WTC11 (cell line): ENCODE measurements at regions not wholly inside any gene's neighbourhood (a gene's known extent, or its start where the extent isn't known, plus 50 kb on each side); places are given as distances from the start of the nearest gene placed in this dataset.
"Not testable (repeated sequence)": the region's sequence is repeated elsewhere in the genome, so short reads cannot be mapped to it uniquely, and the experiment has no call there.

Source experiments
- ATAC-seq: fragments of 200-7000 bp; cut with Tn5 transposase; 2 replicates; pipeline ENCODE4 v1.10.0; 2021; ENCODE audit warnings: mild to moderate bottlenecking, moderate library complexity
- CTCF ChIA-PET: fragments of 300-600 bp; sonication (Branson Sonifier 250); formaldehyde crosslinking; loops from one replicate; lab custom pipeline; 2021; ENCODE audit warnings: antibody characterized with exemption; lab: Charles Lee
- POLR2A ChIA-PET: fragments of 350-600 bp; sonication (Branson Sonifier 250); formaldehyde crosslinking; loops from one replicate; lab custom pipeline; 2021; ENCODE audit warnings: antibody characterized with exemption; lab: Charles Lee
- DNase-seq: peaks from one replicate; pipeline ENCODE4 v3.0.0; 2021; ENCODE audit warnings: low spot score
- H3K27ac Mint-ChIP-seq: 2 replicates; pipeline ENCODE4 v1.8.0; 2021; ENCODE audit warnings: mixed read lengths
- H3K27me3 Mint-ChIP-seq: 2 replicates; pipeline ENCODE4 v1.8.0; 2021; ENCODE audit warnings: low read depth, mild to moderate bottlenecking, moderate library complexity, mixed read lengths
- H3K36me3 Mint-ChIP-seq: 2 replicates; pipeline ENCODE4 v1.8.0; 2021; ENCODE audit warnings: mixed read lengths
- H3K4me1 Mint-ChIP-seq: 2 replicates; pipeline ENCODE4 v1.8.0; 2022; ENCODE audit warnings: mixed read lengths
- H3K4me3 Mint-ChIP-seq: 2 replicates; pipeline ENCODE4 v1.8.0; 2021; ENCODE audit warnings: mild to moderate bottlenecking, moderate library complexity, mixed read lengths
- H3K9me3 Mint-ChIP-seq: 2 replicates; pipeline ENCODE4 v1.8.0; 2021; ENCODE audit warnings: mixed read lengths
- AR ChIP-seq: fragments of 250-450 bp; sonication (Bioruptor Pico); IDR thresholded peaks from 2 replicates; pipeline ENCODE4 v1.9.0; 2021; ENCODE audit warnings: mild to moderate bottlenecking
- ELF4 ChIP-seq: sonication (generic); formaldehyde crosslinking; IDR thresholded peaks from 2 replicates; pipeline ENCODE4 v1.8.1; 2022; ENCODE audit warnings: low read depth, mild to moderate bottlenecking, moderate library complexity, missing genetic modification reagents
- ETV6 ChIP-seq: sonication (generic); formaldehyde crosslinking; IDR thresholded peaks from 2 replicates; pipeline ENCODE4 v1.8.1; 2022; ENCODE audit warnings: mild to moderate bottlenecking, missing genetic modification reagents
- NFYB ChIP-seq: sonication (generic); formaldehyde crosslinking; conservative IDR thresholded peaks from 2 replicates; pipeline ENCODE4 v1.8.0; 2022; ENCODE audit warnings: low read depth, missing genetic modification reagents
- ZNF121 ChIP-seq: sonication (generic); formaldehyde crosslinking; IDR thresholded peaks from 2 replicates; pipeline ENCODE4 v1.8.0; 2023; ENCODE audit warnings: missing genetic modification reagents
- ZNF423 ChIP-seq: fragments of 250-450 bp; sonication (Bioruptor Pico); IDR thresholded peaks from 2 replicates; pipeline ENCODE4 v2.1.2; 2022; ENCODE audit warnings: mild to moderate bottlenecking, moderate library complexity
- TF ChIP-seq, protein P1 (sequence below): sonication (generic); formaldehyde crosslinking; IDR thresholded peaks from 2 replicates; pipeline ENCODE4 v1.8.1; 2023; ENCODE audit warnings: mild to moderate bottlenecking, missing genetic modification reagents
- TF ChIP-seq, protein P2 (sequence below): sonication (generic); formaldehyde crosslinking; IDR thresholded peaks from 2 replicates; pipeline ENCODE4 v1.8.1; 2023; ENCODE audit warnings: mild to moderate bottlenecking, missing genetic modification reagents
- TF ChIP-seq, protein P3 (sequence below): sonication (generic); formaldehyde crosslinking; IDR thresholded peaks from 2 replicates; pipeline ENCODE4 v1.8.1; 2022; ENCODE audit warnings: missing genetic modification reagents, borderline replicate concordance
- TF ChIP-seq, protein P4 (sequence below): fragments of 200-600 bp; IDR thresholded peaks from 2 replicates; pipeline ENCODE4 v1.8.0; 2022; ENCODE audit warnings: antibody characterized with exemption

GRCh38 chr10:9399275-9399983, 1344.9 kb downstream of the GATA3 start:
- TF ChIP-seq ZNF423 (CRISPR knock-in tag), result no peak
- no peak for TF ChIP-seq ZNF121 (CRISPR knock-in tag)
- no peak for TF ChIP-seq NFYB (CRISPR knock-in tag)
- no peak for TF ChIP-seq ETV6 (CRISPR knock-in tag)
- no peak for TF ChIP-seq AR (CRISPR knock-in tag)
- TF ChIP-seq, protein P1, sequence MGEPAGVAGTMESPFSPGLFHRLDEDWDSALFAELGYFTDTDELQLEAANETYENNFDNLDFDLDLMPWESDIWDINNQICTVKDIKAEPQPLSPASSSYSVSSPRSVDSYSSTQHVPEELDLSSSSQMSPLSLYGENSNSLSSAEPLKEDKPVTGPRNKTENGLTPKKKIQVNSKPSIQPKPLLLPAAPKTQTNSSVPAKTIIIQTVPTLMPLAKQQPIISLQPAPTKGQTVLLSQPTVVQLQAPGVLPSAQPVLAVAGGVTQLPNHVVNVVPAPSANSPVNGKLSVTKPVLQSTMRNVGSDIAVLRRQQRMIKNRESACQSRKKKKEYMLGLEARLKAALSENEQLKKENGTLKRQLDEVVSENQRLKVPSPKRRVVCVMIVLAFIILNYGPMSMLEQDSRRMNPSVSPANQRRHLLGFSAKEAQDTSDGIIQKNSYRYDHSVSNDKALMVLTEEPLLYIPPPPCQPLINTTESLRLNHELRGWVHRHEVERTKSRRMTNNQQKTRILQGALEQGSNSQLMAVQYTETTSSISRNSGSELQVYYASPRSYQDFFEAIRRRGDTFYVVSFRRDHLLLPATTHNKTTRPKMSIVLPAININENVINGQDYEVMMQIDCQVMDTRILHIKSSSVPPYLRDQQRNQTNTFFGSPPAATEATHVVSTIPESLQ, result no peak
- TF ChIP-seq, protein P2, sequence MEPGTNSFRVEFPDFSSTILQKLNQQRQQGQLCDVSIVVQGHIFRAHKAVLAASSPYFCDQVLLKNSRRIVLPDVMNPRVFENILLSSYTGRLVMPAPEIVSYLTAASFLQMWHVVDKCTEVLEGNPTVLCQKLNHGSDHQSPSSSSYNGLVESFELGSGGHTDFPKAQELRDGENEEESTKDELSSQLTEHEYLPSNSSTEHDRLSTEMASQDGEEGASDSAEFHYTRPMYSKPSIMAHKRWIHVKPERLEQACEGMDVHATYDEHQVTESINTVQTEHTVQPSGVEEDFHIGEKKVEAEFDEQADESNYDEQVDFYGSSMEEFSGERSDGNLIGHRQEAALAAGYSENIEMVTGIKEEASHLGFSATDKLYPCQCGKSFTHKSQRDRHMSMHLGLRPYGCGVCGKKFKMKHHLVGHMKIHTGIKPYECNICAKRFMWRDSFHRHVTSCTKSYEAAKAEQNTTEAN, result no peak
- TF ChIP-seq, protein P3, sequence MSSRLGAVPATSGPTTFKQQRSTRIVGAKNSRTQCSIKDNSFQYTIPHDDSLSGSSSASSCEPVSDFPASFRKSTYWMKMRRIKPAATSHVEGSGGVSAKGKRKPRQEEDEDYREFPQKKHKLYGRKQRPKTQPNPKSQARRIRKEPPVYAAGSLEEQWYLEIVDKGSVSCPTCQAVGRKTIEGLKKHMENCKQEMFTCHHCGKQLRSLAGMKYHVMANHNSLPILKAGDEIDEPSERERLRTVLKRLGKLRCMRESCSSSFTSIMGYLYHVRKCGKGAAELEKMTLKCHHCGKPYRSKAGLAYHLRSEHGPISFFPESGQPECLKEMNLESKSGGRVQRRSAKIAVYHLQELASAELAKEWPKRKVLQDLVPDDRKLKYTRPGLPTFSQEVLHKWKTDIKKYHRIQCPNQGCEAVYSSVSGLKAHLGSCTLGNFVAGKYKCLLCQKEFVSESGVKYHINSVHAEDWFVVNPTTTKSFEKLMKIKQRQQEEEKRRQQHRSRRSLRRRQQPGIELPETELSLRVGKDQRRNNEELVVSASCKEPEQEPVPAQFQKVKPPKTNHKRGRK (CRISPR knock-in tag), result no peak
- no peak for TF ChIP-seq ELF4
- no peaks in the 10 kb centered on the region for H3K4me1 Mint-ChIP-seq
- H3K9me3 Mint-ChIP-seq, result peaks cover 6% of the 10 kb centered on the region
- H3K27ac Mint-ChIP-seq, result no peak overlapping the region
- no peaks in the 10 kb centered on the region for H3K36me3 Mint-ChIP-seq
- DNase-seq (no peak), ATAC-seq (no peak)
- CTCF ChIA-PET, result no interaction called here
- H3K4me3 Mint-ChIP-seq, result no peak overlapping the region
- H3K27me3 Mint-ChIP-seq, result no peaks in the 10 kb centered on the region; the same call in 1 of the 2 replicates
- POLR2A ChIA-PET, result no interaction called here

DNA sequence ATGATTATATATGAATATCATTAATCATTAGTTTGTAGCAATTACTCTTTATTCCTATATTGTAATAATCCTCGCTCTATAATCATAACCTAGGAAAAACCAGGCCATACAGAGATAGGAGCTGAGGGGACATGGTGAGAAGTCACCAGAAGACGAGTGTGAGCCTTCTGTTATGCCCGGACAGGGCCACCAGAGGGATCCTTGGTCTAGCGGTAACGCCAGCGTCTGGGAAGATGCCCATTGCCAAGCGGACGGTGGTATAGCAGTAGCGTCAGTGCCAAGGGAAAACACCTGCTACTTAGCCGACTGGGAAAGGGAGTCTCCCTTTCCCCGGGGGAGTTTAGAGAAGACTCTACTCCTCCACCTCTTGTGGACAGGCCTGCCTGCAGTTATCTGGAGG, 1347.6 kb downstream of the GATA3 start:
- not testable (repeated sequence) for H3K4me3 Mint-ChIP-seq, H3K27me3 Mint-ChIP-seq
- TF ChIP-seq, protein P4, sequence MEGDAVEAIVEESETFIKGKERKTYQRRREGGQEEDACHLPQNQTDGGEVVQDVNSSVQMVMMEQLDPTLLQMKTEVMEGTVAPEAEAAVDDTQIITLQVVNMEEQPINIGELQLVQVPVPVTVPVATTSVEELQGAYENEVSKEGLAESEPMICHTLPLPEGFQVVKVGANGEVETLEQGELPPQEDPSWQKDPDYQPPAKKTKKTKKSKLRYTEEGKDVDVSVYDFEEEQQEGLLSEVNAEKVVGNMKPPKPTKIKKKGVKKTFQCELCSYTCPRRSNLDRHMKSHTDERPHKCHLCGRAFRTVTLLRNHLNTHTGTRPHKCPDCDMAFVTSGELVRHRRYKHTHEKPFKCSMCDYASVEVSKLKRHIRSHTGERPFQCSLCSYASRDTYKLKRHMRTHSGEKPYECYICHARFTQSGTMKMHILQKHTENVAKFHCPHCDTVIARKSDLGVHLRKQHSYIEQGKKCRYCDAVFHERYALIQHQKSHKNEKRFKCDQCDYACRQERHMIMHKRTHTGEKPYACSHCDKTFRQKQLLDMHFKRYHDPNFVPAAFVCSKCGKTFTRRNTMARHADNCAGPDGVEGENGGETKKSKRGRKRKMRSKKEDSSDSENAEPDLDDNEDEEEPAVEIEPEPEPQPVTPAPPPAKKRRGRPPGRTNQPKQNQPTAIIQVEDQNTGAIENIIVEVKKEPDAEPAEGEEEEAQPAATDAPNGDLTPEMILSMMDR, result 0 out of 2 replicates have a peak, but pooled peaks have one; percentile 20
- TF ChIP-seq, all 79 proteins: peak for 1; not testable (repeated sequence) for 78
- H3K36me3 Mint-ChIP-seq, POLR2A ChIA-PET, H3K27ac Mint-ChIP-seq, H3K4me1 Mint-ChIP-seq, CTCF ChIA-PET, ATAC-seq: not testable (repeated sequence)
- DNase-seq, result peak; percentile 48
- peaks cover 17% of the 10 kb centered on the region for H3K9me3 Mint-ChIP-seq

GRCh38 chr10:9402507-9403195, 1348.2 kb downstream of the GATA3 start:
- H3K27ac Mint-ChIP-seq, CTCF ChIA-PET, H3K27me3 Mint-ChIP-seq, DNase-seq, POLR2A ChIA-PET, ATAC-seq, H3K36me3 Mint-ChIP-seq, H3K4me3 Mint-ChIP-seq, H3K4me1 Mint-ChIP-seq: not testable (repeated sequence)
- peaks cover 17% of the 10 kb centered on the region for H3K9me3 Mint-ChIP-seq

GRCh38 chr10:9407201-9407600, 1352.7 kb downstream of the GATA3 start:
- not testable (repeated sequence) for H3K27ac Mint-ChIP-seq

More at GRCh38 chr10:9407201-9407600, 1352.7 kb downstream of the GATA3 start:
- H3K36me3 Mint-ChIP-seq, H3K27me3 Mint-ChIP-seq, ATAC-seq, DNase-seq, H3K4me3 Mint-ChIP-seq, CTCF ChIA-PET, H3K4me1 Mint-ChIP-seq, POLR2A ChIA-PET: not testable (repeated sequence)
- H3K9me3 Mint-ChIP-seq, result peaks cover 32% of the 10 kb centered on the region
